ENCODE measurements at regions not wholly inside any gene's neighbourhood (a gene's known extent, or its start where the extent isn't known, plus 50 kb on each side); places are given as distances from the start of the nearest gene placed in this dataset.
A peak's percentile ranks its signal among the peaks of the same experiment; 100 is the strongest.

DNA sequence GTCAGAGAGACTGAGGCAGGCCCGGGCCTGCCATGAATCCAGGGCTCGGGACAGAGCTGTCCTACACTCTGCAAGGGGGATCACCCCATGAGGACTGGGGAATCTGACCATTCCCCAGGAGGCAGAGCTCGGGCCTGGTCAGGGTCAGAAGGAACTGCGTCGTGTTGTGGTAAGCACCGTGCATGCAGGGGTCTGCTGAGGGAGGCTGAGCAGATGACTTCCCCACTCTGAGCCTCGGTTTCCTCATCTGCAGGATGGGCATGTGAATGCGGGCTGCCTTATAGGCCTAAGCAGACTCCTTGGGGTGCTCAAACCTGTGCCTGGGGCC is 61.6 kb upstream of the IQSEC1 start:
- no peak overlapping the region for H3K18ac ChIP-seq (ENCODE audit: low read depth in 1 of 2, low read length in 2 of 2)
- no peaks in the 10 kb centered on the region for H3K4me1 ChIP-seq (ENCODE audit: control insufficient read depth, insufficient read depth, low read depth, low read length)
- no peak overlapping the region for H2BK12ac ChIP-seq (ENCODE audit: low read length in 2 of 2)
- no peak overlapping the region for H4K91ac ChIP-seq (ENCODE audit: low read length)
- H3K9me3 ChIP-seq (ENCODE audit: control insufficient read depth, low read length), result no peaks in the 10 kb centered on the region
- H2BK120ac ChIP-seq (ENCODE audit: low read depth, low read length), result no peak overlapping the region
- H2AK5ac ChIP-seq (ENCODE audit: low read length, severe bottlenecking), result no peak overlapping the region
- no peaks in the 10 kb centered on the region for H3K36me3 ChIP-seq (ENCODE audit: control insufficient read depth in 1 of 2, insufficient read depth in 2 of 2, low read depth in 1 of 2, low read length in 2 of 2)
- H2AFZ ChIP-seq (ENCODE audit: low read depth, low read length), result no peak overlapping the region
- no peak overlapping the region for H3K23ac ChIP-seq (ENCODE audit: low read length in 2 of 2)
- DNase-seq, result no peak
- no peak overlapping the region for H2BK15ac ChIP-seq (ENCODE audit: low read depth, poor library complexity, severe bottlenecking)
- H3K27ac ChIP-seq (ENCODE audit: low read length, poor library complexity, severe bottlenecking), result no peak overlapping the region
- no peak overlapping the region for H3K4ac ChIP-seq (ENCODE audit: low read depth in 1 of 2, low read length in 2 of 2)
- peaks cover 37 to 65% of the 10 kb centered on the region in 2 experiments for H3K27me3 ChIP-seq (ENCODE audit: control insufficient read depth in 1 of 2, insufficient read depth in 1 of 2, low read length in 2 of 2)
- no peak overlapping the region for H3K4me2 ChIP-seq (ENCODE audit: low read length, poor library complexity, severe bottlenecking)
- WGBS, result 81% methylated on average over 8 of the region's 8 CpGs
- H3K9ac ChIP-seq (ENCODE audit: low read length), result no peak overlapping the region
- no peak overlapping the region for H3K14ac ChIP-seq (ENCODE audit: low read length in 2 of 2)
- H3K79me1 ChIP-seq (replicated peaks; ENCODE audit: low read length, poor library complexity, severe bottlenecking), result no peaks in the 10 kb centered on the region
- H3K4me3 ChIP-seq (ENCODE audit: insufficient read depth in 1 of 2, low read depth in 1 of 2, low read length in 2 of 2), result no peak overlapping the region
- no peak overlapping the region for H2BK5ac ChIP-seq (ENCODE audit: low read depth, low read length, poor library complexity, severe bottlenecking)
- H4K8ac ChIP-seq (ENCODE audit: low read length), result no peak overlapping the region

DNA sequence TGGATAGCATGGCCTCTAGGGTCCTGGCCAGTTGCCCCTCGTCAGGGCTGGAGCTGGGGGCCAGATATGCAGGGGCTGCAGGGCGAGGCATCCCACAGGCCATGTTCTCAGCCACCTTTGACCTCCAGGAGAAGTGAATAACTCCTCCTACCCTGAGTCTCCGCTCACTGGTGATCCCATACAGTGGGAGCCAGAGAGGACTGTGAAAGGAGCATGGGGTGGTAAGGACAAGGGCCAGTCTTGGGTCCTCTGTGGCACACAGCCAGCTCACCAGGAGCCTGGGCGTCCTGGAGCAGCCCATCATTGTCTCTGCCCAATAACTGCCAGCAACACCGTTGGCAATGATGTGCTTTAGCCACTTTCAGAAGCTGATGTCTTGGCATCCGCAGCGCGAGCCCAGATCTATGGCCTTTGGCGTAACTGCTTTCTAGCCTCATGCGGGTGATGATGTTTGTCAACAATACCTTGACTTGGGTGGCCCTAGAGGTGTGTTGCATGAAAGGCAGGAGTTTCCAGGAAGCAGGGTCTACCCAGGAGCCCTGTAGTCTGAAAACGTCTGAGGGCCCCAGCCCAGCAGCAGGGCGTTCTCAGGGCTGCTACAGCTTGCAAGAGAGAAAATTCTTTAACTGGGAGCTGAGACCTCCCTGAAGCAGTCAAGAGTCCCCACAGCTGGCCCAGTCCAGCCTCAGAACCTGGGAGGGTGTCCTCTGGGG is 61.1 kb upstream of the IQSEC1 start:
- Histone ChIP-seq H2BK120ac (ENCODE audit: low read depth, low read length) (no peak overlapping the region), H3K9me3 (ENCODE audit: control insufficient read depth, low read length) (no peaks in the 10 kb centered on the region), H3K23ac (ENCODE audit: low read length in 2 of 2) (no peak overlapping the region), H3K27ac (ENCODE audit: low read length, poor library complexity, severe bottlenecking) (no peak overlapping the region), H2AK5ac (ENCODE audit: low read length, severe bottlenecking) (no peak overlapping the region), H4K8ac (ENCODE audit: low read length) (no peak overlapping the region), H2BK15ac (ENCODE audit: low read depth, poor library complexity, severe bottlenecking) (no peak overlapping the region), H2AFZ (ENCODE audit: low read depth, low read length) (peak overlapping the region; percentile 10), H3K4me3 (ENCODE audit: insufficient read depth in 1 of 2, low read depth in 1 of 2, low read length in 2 of 2) (no peak overlapping the region), H3K4me1 (ENCODE audit: control insufficient read depth, insufficient read depth, low read depth, low read length) (no peaks in the 10 kb centered on the region), H3K9ac (ENCODE audit: low read length) (no peak overlapping the region), H3K27me3 (ENCODE audit: control insufficient read depth in 1 of 2, insufficient read depth in 1 of 2, low read length in 2 of 2) (peaks cover 37 to 63% of the 10 kb centered on the region in 2 experiments), H3K4ac (ENCODE audit: low read depth in 1 of 2, low read length in 2 of 2) (no peak overlapping the region), H3K79me1 (replicated peaks; ENCODE audit: low read length, poor library complexity, severe bottlenecking) (no peaks in the 10 kb centered on the region), H2BK12ac (ENCODE audit: low read length in 2 of 2) (no peak overlapping the region), H2BK5ac (ENCODE audit: low read depth, low read length, poor library complexity, severe bottlenecking) (no peak overlapping the region), H4K91ac (ENCODE audit: low read length) (no peak overlapping the region), H3K36me3 (ENCODE audit: control insufficient read depth in 1 of 2, insufficient read depth in 2 of 2, low read depth in 1 of 2, low read length in 2 of 2) (no peaks in the 10 kb centered on the region), H3K18ac (ENCODE audit: low read depth in 1 of 2, low read length in 2 of 2) (no peak overlapping the region), H3K4me2 (ENCODE audit: low read length, poor library complexity, severe bottlenecking) (no peak overlapping the region), H3K14ac (ENCODE audit: low read length in 2 of 2) (peak overlapping the region in 1 of 2 experiments; percentile 79)
- no peak for DNase-seq
- WGBS, result 83% methylated on average over 11 of the region's 12 CpGs

DNA sequence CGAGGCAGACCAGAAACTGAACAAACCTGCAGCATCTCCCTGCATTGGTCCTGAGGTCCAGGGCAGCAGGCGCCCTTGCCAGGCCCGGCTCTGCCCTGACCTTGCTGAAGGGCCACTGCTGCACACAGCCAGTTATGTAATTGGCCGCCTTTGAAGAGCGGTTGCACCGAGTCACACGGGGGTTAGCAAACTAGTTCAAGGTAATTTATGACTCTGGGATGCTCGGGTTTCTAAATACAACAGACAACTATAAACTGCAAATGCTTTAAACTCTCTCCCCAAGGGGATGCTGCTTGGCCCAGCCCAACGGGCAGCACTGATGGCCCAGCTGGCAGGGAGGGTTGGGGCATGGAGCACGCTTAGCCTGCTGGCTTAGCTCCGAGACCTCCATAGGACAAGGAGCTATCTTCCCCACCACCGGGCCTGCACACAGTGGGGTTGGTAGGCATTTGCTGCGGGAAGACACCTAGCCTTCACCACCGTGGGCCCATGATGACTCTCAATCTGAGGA is 60.3 kb upstream of the IQSEC1 start:
- no peak overlapping the region for H3K9ac ChIP-seq (ENCODE audit: low read length)
- no peak overlapping the region for H2BK12ac ChIP-seq (ENCODE audit: low read length in 2 of 2)
- no peak overlapping the region for H3K4me2 ChIP-seq (ENCODE audit: low read length, poor library complexity, severe bottlenecking)
- H3K79me1 ChIP-seq (replicated peaks; ENCODE audit: low read length, poor library complexity, severe bottlenecking), result no peaks in the 10 kb centered on the region
- DNase-seq, result no peak
- H4K91ac ChIP-seq (ENCODE audit: low read length), result no peak overlapping the region
- 71% methylated on average over 11 of the region's 14 CpGs for WGBS
- H3K9me3 ChIP-seq (ENCODE audit: control insufficient read depth, low read length), result no peaks in the 10 kb centered on the region
- H3K18ac ChIP-seq (ENCODE audit: low read depth in 1 of 2, low read length in 2 of 2), result no peak overlapping the region
- H2AK5ac ChIP-seq (ENCODE audit: low read length, severe bottlenecking), result no peak overlapping the region
- no peak overlapping the region for H3K27ac ChIP-seq (ENCODE audit: low read length, poor library complexity, severe bottlenecking)
- no peaks in the 10 kb centered on the region for H3K4me1 ChIP-seq (ENCODE audit: control insufficient read depth, insufficient read depth, low read depth, low read length)
- no peaks in the 10 kb centered on the region for H3K36me3 ChIP-seq (ENCODE audit: control insufficient read depth in 1 of 2, insufficient read depth in 2 of 2, low read depth in 1 of 2, low read length in 2 of 2)
- no peak overlapping the region for H4K8ac ChIP-seq (ENCODE audit: low read length)
- peak overlapping the region in 1 of 2 experiments; percentile 4 for H3K4me3 ChIP-seq (ENCODE audit: insufficient read depth in 1 of 2, low read depth in 1 of 2, low read length in 2 of 2)
- H2AFZ ChIP-seq (ENCODE audit: low read depth, low read length), result no peak overlapping the region
- no peak overlapping the region for H2BK15ac ChIP-seq (ENCODE audit: low read depth, poor library complexity, severe bottlenecking)
- peak overlapping the region in 1 of 2 experiments; percentile 11 for H3K14ac ChIP-seq (ENCODE audit: low read length in 2 of 2)
- no peak overlapping the region for H2BK5ac ChIP-seq (ENCODE audit: low read depth, low read length, poor library complexity, severe bottlenecking)
- H2BK120ac ChIP-seq (ENCODE audit: low read depth, low read length), result no peak overlapping the region
- no peak overlapping the region for H3K4ac ChIP-seq (ENCODE audit: low read depth in 1 of 2, low read length in 2 of 2)
- H3K23ac ChIP-seq (ENCODE audit: low read length in 2 of 2), result no peak overlapping the region
- H3K27me3 ChIP-seq (ENCODE audit: control insufficient read depth in 1 of 2, insufficient read depth in 1 of 2, low read length in 2 of 2), result peaks cover 30 to 58% of the 10 kb centered on the region in 2 experiments

DNA sequence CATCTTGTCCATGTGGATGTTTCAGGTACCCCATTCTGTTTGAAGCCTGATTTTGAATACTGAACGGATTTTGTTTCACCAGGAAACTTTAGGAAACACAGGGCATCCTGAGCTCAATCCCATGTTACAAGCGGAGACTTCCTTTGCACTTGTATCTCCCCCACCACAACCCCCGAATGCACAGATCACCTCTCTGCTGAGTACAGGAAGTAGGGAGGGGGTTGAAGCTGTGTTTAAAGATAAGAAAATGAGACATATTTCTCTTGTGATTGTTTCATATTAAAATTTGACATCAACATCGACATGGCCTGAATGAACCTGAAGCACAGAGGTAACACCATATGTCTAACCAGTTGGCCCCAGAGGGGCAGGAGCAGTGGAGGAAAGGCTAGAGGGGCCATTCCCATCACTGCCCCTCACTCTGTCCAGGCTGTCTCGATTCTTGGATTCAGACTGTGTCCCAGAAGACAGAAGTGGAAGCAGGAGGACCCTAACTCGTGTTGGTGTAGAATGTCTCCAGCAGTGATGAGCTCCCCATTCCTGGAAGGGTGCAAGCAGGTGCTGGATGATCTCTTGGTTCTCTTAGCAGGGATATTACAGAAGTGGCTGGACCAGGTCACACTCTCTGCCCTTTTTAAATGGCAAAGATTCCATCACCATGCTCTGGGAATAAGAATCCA is 59.6 kb upstream of the IQSEC1 start:
- H3K23ac ChIP-seq (ENCODE audit: low read length in 2 of 2), result no peak overlapping the region
- no peak overlapping the region for H3K18ac ChIP-seq (ENCODE audit: low read depth in 1 of 2, low read length in 2 of 2)
- no peak overlapping the region for H3K27ac ChIP-seq (ENCODE audit: low read length, poor library complexity, severe bottlenecking)
- no peak overlapping the region for H2BK120ac ChIP-seq (ENCODE audit: low read depth, low read length)
- H3K9ac ChIP-seq (ENCODE audit: low read length), result no peak overlapping the region
- no peak overlapping the region for H4K91ac ChIP-seq (ENCODE audit: low read length)
- H3K14ac ChIP-seq (ENCODE audit: low read length in 2 of 2), result no peak overlapping the region
- no peaks in the 10 kb centered on the region for H3K9me3 ChIP-seq (ENCODE audit: control insufficient read depth, low read length)
- H3K4me1 ChIP-seq (ENCODE audit: control insufficient read depth, insufficient read depth, low read depth, low read length), result no peaks in the 10 kb centered on the region
- no peak overlapping the region for H3K4me2 ChIP-seq (ENCODE audit: low read length, poor library complexity, severe bottlenecking)
- peaks cover 29 to 57% of the 10 kb centered on the region in 2 experiments for H3K27me3 ChIP-seq (ENCODE audit: control insufficient read depth in 1 of 2, insufficient read depth in 1 of 2, low read length in 2 of 2)
- H2BK5ac ChIP-seq (ENCODE audit: low read depth, low read length, poor library complexity, severe bottlenecking), result no peak overlapping the region
- H3K4me3 ChIP-seq (ENCODE audit: insufficient read depth in 1 of 2, low read depth in 1 of 2, low read length in 2 of 2), result no peak overlapping the region
- no peak overlapping the region for H2BK12ac ChIP-seq (ENCODE audit: low read length in 2 of 2)
- H4K8ac ChIP-seq (ENCODE audit: low read length), result no peak overlapping the region
- no peaks in the 10 kb centered on the region for H3K79me1 ChIP-seq (replicated peaks; ENCODE audit: low read length, poor library complexity, severe bottlenecking)
- H2AK5ac ChIP-seq (ENCODE audit: low read length, severe bottlenecking), result no peak overlapping the region
- H2BK15ac ChIP-seq (ENCODE audit: low read depth, poor library complexity, severe bottlenecking), result no peak overlapping the region
- no peaks in the 10 kb centered on the region for H3K36me3 ChIP-seq (ENCODE audit: control insufficient read depth in 1 of 2, insufficient read depth in 2 of 2, low read depth in 1 of 2, low read length in 2 of 2)
- no peak for DNase-seq
- 52% methylated on average over 4 of the region's 6 CpGs for WGBS
- no peak overlapping the region for H3K4ac ChIP-seq (ENCODE audit: low read depth in 1 of 2, low read length in 2 of 2)
- no peak overlapping the region for H2AFZ ChIP-seq (ENCODE audit: low read depth, low read length)

Measured in mesenchymal stem cell (in vitro differentiated cells and primary cell).